GM21717 (cell line): ENCODE measurements at regions not wholly inside any gene's neighbourhood (a gene's known extent, or its start where the extent isn't known, plus 50 kb on each side); places are given as distances from the start of the nearest gene placed in this dataset.

Source experiments
- ATAC-seq: cut with Tn5 transposase; IDR thresholded peaks from one replicate; pipeline ENCODE4 v1.9.1; 2021; ENCODE audit warnings: mild to moderate bottlenecking, moderate library complexity; ENCODE audit not compliant: unreplicated experiment

DNA sequence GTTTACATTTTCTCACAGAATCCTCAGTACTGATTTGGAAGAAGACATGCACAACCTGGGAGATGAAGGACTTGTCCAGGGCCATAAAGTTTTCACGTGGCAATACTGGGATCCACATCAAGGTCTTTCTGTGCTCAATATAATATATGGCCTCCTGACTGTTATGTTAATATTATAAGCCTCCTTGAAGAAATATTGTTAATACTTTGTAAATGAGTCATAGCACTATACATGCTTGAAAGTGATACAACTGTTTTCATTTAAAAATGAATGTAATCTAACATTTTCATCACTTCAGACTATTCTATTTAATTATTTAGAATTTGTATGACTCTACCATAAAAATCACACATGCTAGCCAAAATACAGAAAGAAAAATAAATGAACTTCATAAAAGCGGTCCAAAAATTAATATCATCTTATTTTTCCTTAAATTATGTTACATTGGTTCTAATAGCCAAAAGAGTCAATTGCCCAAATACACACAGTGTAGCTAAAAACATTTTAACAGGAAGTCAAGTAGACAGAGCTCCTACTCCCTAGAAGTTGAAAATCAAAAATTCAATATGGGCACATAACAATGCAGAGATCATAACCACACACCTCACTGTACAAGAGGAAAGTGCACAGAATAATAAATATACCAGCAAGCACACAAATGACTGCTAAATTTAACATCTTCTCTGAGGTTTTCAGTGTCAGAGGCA, 188.0 kb upstream of the HDDC2 start:
- ATAC-seq, result no peak

DNA sequence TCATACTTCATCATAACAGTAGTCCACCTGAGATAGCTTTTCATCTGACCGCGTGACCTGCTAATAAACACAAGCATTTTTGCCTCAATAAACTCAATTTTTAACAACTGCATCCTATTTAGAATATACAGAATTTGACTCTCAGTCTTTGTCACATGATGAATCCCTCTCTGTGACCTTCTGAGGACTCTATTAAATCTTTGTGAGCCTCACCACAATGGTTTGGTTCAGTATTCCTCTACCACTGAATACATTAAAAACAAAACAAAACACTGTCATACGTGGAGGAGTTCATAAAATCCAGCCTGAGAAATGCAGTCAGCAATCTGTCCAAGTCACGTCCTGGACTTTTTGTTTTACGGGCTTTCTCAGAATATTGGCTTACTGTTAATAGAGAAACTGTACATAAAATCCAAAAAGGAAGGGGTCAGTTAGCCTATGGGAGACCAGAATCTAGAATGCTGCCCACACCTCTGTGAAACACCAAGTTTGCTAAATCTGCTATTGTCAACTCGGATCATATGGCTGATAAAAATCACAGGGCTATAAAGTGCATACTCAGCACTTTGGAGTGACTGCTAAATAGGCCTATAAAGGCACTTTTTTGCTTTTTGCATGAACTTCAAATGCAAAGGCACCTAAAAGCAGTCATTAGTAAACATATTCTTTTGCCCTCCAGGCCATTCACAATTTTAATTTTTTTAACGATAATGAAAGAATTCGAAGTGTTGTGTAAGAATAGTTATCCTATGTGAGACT, 190.3 kb upstream of the HDDC2 start:
- no peak for ATAC-seq

GRCh38 chr6:125498606-125499005, 196.8 kb upstream of the HDDC2 start:
- ATAC-seq, result no peak

GRCh38 chr6:125499535-125499934, 197.8 kb upstream of the HDDC2 start:
- no peak for ATAC-seq

- no peak for ATAC-seq
These were observed 201.4 kb upstream of the HDDC2 start for GRCh38 chr6:125503181-125503580.

DNA sequence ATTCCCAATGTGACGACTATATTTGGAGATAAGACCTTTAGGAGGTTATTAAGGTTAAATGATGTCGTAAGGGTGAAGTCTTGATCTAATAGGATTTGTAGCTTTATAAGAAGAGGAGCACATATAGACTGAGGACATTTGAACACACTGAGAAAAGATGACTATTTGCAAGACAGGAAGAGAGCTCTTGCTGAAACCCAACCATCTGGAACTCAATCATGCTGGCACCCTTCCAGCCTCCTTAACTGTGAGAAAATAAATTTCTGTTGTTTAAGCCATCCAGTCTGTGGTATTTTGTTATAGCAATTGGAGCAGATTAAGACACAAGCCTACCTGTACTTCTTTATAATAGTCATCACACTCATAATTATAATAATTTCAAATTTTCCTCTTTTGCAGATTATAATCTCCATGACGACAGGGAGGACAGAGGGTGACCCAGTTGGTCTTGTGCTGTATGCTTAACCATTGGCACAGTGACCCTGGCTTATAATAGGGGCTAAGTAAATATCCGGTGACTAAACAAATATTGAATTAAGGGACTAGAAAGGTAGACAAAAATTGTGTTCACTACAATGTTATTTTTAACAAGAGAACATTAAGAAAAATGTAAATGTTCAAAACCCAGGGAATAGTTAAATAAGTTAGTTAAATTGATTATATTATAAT, 206.4 kb upstream of the HDDC2 start:
- no peak for ATAC-seq

DNA sequence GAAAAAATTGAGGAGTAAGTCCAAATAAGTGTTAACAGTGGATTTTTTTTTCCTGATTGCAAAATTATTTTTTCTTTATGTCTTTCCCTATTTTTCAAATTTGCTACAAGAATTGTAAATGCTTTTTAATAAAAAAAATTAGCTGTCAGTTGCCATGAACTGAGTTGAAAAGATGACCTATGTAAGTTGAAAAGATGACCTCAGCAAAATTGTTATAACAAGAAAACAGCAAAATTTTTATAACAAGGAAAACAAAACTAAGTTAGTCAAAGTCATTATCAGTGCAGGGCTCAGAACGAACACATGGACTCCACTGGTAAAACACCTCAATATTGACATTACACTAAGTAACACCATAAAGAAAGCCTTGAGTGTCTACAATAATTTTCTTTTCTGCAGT, 207.0 kb upstream of the HDDC2 start:
- no peak for ATAC-seq

DNA sequence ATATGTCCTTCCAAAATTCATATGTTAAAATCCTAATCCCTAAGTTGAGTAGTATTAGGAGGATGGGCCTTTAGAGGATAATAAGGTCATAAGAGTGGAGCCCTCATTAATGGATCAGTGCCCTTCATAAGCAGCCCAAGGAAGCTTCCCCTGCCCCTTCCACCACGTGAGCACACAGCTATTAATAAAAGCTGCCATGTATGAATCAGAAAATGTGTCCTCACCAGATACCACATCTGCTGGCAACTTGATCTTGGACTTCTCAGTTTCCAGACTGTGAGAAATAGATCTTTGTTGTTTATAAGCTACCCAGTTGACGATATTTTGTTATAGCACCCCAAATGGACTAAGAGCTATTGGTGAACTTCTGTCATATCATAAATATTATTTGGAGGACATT, 207.7 kb upstream of the HDDC2 start:
- no peak for ATAC-seq

DNA sequence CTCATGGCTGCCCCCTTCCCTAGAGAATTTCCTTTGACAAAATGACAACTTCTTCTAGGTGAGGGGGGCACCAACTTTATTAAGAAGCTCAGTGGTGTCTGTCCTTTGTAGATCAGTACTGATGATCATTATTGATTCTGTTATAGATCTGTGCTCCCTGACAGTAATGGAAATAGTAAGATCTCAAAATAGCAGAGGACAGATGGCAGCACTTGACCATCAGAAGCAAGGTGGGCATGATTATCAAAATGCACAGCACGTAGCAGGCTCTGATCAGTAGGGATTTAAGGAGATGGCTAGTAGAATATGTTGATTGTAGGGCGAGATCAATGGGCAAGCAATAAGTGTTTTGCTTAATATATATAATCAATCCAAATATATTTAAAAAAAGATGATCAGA, 208.6 kb upstream of the HDDC2 start:
- ATAC-seq, result no peak

DNA sequence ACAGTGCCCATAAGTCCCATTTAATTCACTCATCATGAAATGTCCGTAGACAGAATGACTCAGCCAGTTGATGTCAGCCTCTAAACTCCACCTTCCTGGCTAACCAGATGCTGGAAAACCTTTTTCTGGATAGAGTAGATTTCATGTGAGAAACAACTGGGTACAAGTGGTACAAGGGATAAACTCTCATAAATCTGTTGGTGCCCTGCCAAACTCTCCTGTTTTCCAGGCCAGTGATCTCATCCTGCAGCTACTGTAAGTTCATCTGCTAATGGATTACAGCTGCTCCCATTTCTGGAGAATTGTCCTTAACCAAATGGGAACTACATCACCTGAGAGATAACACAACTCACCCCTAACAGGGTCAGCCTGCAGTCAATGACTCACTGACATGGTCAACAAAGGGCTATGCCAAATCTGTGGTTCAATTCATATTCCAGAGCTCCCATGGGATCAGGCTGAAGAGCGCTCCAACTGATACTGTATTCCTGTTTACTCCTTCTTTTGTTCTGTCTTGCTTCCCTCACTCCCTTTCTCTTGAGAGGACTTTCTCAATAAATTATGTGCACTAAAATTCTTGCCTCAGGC, 210.1 kb upstream of the HDDC2 start:
- ATAC-seq, result no peak

DNA sequence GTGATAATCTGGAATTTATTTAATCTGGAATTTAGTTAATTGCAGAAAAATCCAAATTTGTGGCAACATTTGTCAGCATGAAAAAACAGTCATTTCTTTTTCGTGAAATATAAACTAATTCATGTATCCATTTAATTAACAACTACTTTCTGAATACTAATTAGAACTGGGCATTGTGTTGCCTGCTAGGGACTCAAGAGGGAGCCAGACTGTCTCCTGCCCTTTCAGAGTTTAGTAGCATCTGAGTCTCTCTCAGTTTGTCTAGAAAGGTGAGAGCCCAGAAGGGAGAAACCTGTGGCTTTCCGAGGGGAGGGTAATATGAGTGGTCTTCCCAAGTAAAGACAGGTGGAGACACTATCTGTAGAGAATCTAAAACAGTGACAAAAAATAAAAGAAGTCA, 210.9 kb upstream of the HDDC2 start:
- ATAC-seq, result peak; percentile 79

DNA sequence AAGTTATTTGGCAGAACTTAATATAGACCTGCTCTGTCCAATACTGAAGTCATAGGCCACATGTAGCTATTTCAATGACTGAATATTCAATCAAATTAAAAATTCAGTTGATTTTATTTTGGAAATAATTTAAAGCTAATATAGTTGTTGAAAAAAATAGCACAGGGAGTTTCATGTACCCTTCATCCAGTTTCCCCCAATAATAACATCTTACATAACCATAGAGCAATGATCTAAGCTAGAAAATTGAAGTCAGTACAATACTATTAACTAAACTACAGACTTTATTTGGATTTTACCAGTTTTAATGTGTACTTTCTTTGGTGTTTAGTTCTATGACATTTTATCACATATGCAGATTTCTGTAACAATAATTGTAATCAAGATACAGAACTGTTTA, 212.2 kb upstream of the HDDC2 start:
- ATAC-seq, result no peak

DNA sequence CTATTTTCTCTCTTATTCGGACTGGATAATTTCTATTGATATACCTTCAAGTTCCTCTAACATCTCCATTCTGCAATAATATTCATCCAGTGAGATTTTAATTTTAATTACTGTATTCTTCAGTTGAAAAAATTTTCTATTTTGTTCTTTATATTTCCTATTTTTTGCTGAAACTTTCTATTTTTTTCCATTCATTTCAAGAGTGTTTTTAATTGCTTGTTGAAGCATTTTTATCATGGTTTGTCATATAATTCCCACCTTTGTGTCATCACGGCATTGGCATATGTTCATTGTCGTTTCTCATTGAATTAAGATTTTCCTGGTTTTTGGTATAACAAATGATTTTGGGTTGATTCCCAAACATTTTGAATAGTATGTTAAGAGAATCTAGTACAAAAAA, 214.9 kb upstream of the HDDC2 start:
- no peak for ATAC-seq

- ATAC-seq, result no peak
These were observed 217.6 kb upstream of the HDDC2 start for GRCh38 chr6:125519367-125519766.

GRCh38 chr6:125524356-125524755, 222.6 kb upstream of the HDDC2 start:
- no peak for ATAC-seq

DNA sequence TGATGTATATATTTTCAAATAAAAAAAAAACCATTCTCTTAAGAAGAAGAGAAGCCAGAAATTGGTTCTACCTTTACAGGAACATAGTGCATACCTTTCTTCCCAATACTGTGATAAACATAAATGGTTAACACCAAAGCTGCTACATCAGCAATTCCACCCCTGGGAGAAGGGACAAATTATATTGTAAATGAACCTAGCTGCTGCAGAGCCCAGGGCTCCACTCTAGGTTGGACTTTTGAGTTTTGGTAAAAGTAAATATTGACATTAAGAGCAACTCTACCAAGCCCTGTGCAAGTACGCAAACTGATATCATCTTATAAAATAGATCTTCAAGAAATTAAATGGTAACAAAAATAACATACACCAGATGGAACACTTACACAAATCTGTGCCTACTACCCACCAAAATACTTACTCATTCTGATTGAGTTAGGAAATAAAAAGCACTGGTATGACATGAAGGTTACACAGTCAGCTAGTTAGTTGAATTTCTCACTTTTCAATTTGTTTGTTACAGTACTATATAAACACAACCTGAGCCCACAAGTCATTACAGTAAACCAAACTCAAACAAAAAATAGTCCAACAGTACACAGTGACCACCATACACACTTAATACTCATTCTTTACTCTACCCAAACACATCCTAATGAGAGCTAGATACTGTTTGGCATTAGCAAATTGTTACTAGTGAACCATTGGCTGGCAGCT, 223.3 kb upstream of the HEY2 start:
- no peak for ATAC-seq

DNA sequence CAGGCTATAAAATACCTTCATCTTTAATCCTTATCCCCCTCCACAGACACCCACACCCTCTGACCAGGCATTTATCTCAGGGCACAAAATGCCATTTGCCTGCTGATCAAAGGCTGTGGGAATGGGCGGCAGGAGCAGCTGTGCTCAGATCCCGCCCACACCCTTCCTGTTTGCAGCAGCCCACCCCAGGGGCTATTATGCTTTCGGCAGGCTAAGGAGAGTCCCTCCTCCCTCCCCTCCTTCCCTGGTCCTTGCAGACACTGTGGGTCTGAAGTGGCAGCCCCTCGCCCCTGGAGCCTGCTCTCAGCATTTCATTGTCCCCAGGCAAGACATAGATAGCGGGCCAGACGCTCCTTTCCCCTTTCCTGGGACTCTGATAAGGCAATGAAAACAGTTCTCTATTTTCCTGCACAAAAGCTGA, 220.8 kb upstream of the HEY2 start:
- no peak for ATAC-seq

DNA sequence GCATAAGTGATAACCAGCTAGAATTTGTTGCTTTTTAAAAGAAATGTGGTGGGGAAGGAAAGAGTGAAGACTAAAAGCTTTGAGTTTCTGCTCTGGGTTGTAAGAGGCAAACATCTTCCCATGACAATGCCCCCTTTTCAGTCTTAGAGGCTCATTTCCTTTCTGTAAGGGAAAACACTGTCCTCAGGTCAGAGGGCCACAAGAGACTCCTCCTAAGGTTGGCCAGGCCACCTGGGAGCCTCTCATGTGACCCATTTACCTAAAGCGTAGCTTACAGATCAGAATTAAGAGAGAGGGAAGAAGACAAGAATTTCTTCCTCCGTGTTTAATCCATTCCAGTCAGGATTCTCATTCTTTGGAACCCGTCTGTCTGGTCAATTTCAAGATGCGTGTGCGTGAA, 220.4 kb upstream of the HEY2 start:
- no peak for ATAC-seq

GRCh38 chr6:125533710-125534397, 215.6 kb upstream of the HEY2 start:
- ATAC-seq, result no peak

- ATAC-seq, result no peak
These were observed 214.8 kb upstream of the HEY2 start for GRCh38 chr6:125534430-125535263.
